A673 (cell line): ENCODE measurements at regions not wholly inside any gene's neighbourhood (a gene's known extent, or its start where the extent isn't known, plus 50 kb on each side); places are given as distances from the start of the nearest gene placed in this dataset.

Experiments
- BruUV-seq: library from RNA; stranded (reverse); fragments of 400-500 nt; replicated peaks from 2 replicates; lab custom pipeline; 2021; lab: Mats Ljungman, UMichigan
- CTCF ChIA-PET: fragments of 300-600 bp; sonication (Branson Sonifier 250); formaldehyde crosslinking; loops from one replicate; lab custom pipeline; 2022; ENCODE audit warnings: antibody characterized with exemption; lab: Charles Lee
- POLR2A ChIA-PET: fragments of 300-600 bp; sonication (Branson Sonifier 250); formaldehyde crosslinking; loops from one replicate; lab custom pipeline; 2022; ENCODE audit warnings: antibody characterized with exemption; ENCODE audit not compliant: low non-redundant PET; lab: Charles Lee
- DNase-seq: peaks from one replicate; pipeline ENCODE4 v3.0.0-alpha.2; 2015; ENCODE audit warnings: low spot score
- H3K27ac ChIP-seq: fragments of 200-600 bp; sonication (generic); 2 replicates; pipeline ENCODE4 v1.5.1; 2016; ENCODE audit warnings: mixed run types, low read depth, mild to moderate bottlenecking, mixed read lengths, antibody characterized with exemption, low read length; ENCODE audit not compliant: poor library complexity, severe bottlenecking
- H3K27me3 ChIP-seq: fragments of 200-600 bp; sonication (generic); replicated peaks from 2 replicates; pipeline ENCODE4 v1.6.1; 2017; ENCODE audit warnings: mixed run types, low read depth, mild to moderate bottlenecking, mixed read lengths, antibody characterized with exemption, low read length; ENCODE audit not compliant: insufficient read depth, poor library complexity
- H3K36me3 ChIP-seq: fragments of 200-600 bp; sonication (generic); 2 replicates; pipeline ENCODE4 v1.6.1; 2016; ENCODE audit warnings: mixed run types, mild to moderate bottlenecking, mixed read lengths, antibody characterized with exemption, low read length; ENCODE audit not compliant: insufficient read depth, poor library complexity, severe bottlenecking
- H3K4me1 ChIP-seq: fragments of 200-600 bp; sonication (generic); 2 replicates; pipeline ENCODE4 v1.6.1; 2017; ENCODE audit warnings: mixed run types, mild to moderate bottlenecking, mixed read lengths, antibody characterized with exemption, low read length; ENCODE audit not compliant: insufficient read depth, poor library complexity, severe bottlenecking
- H3K4me3 ChIP-seq: fragments of 200-600 bp; sonication (generic); 2 replicates; pipeline ENCODE4 v1.5.1; 2016; ENCODE audit warnings: low read depth, mixed run types, mild to moderate bottlenecking, mixed read lengths, low read length; ENCODE audit not compliant: poor library complexity, severe bottlenecking
- H3K9me3 ChIP-seq: fragments of 200-600 bp; sonication (generic); 2 replicates; pipeline ENCODE4 v1.6.1; 2016; ENCODE audit warnings: mixed run types, low read depth, mild to moderate bottlenecking, mixed read lengths, antibody characterized with exemption, low read length; ENCODE audit not compliant: poor library complexity, severe bottlenecking
- CTCF ChIP-seq: fragments of 300-800, 200-600 bp; sonication (generic); conservative IDR thresholded peaks from 2 replicates; pipeline ENCODE4 v1.5.1; 2017; ENCODE audit warnings: low read depth, mild to moderate bottlenecking, antibody characterized with exemption, low read length, moderate library complexity, mixed read lengths
- EZH2 ChIP-seq: fragments of 200-600 bp; sonication (generic); IDR thresholded peaks from 2 replicates; pipeline ENCODE4 v1.6.1; 2017; ENCODE audit warnings: borderline replicate concordance, low read depth, mild to moderate bottlenecking, mixed read lengths, antibody characterized with exemption, low read length; ENCODE audit not compliant: poor library complexity, severe bottlenecking
- intact Hi-C: fragments of 100-400 bp; cut with micrococcal nuclease; formaldehyde crosslinking; loops from one replicate; pipeline ENCODE4 v1.10.0; 2022; ENCODE audit not compliant: unreplicated experiment

DNA sequence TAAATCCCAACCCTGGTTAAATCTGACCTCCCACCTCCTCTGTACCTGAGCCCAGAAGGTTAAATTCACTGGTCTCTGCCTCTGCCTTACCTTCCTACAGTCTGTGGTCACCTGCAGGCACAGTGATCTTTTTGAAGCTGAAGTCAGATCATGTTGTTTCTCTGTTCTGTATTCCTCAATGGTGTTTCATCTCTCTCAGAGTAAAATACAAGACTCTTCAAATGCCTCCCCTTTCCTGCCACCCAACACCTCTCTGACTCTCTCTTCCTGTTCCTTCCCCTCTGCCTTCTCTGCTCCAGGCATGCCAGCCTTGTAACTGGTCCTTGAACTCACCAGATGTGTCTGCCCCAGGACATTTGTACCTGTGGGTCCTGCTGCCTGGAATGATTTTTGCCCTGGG is 219.3 kb downstream of the UXS1 start:
- Histone ChIP-seq H3K27me3 (no peaks in the 10 kb centered on the region), H3K4me3 (no peak overlapping the region), H3K9me3 (no peaks in the 10 kb centered on the region), H3K4me1 (no peaks in the 10 kb centered on the region), H3K27ac (no peak overlapping the region), H3K36me3 (no peaks in the 10 kb centered on the region)
- intact Hi-C loops: no loop called here
- no peak for DNase-seq
- TF ChIP-seq CTCF: no peak
- TF ChIP-seq EZH2: no peak
- ChIA-PET POLR2A (no interaction called here), CTCF (no interaction called here)
- BruUV-seq: no TSS peak

DNA sequence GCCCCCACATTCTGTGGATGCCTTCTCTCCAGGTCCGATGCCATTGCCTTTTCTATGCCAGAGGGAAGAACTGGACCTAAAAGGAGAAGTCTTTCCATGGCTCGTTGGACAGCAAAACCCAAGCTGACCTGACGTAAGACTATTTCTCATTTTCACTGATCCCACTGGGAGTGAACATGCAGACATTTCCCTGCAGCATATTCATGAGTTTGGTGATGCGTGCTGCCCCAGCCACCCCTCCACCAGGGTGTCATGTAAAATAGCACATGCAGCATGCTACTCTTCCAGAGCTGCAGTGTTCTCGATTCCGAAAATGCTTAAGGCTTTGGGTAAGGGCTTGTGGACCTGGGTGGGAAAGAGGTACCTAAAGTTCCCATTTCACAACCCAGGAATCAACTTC is 221.2 kb downstream of the UXS1 start:
- TF ChIP-seq EZH2 (no peak), CTCF (no peak)
- H3K4me3 ChIP-seq: no peak overlapping the region
- H3K9me3 ChIP-seq: no peaks in the 10 kb centered on the region
- ChIA-PET POLR2A (no interaction called here), CTCF (no interaction called here)
- H3K27ac ChIP-seq: no peak overlapping the region
- intact Hi-C loops: no loop called here
- no TSS peak for BruUV-seq
- no peaks in the 10 kb centered on the region for H3K36me3 ChIP-seq
- no peaks in the 10 kb centered on the region for H3K4me1 ChIP-seq
- DNase-seq: no peak
- no peaks in the 10 kb centered on the region for H3K27me3 ChIP-seq

DNA sequence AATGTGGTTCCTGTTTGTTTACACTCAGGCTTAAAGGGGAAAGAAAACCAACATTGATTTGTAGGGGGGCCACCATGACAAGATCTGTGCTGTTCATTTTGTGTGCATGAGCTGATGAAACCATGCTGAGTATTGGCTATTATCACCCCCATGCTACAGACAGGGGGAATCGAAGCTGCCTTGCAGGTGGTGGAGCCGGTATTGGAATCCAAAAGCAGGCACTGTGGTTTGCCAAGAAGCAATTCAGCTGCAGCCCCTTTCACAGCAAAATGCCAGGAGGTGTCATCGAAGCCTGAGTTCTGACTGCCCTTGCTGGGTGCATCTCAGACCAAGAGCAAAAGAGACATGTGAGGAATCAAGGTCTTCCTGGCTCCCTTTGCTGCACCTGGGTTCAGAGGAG is 221.9 kb downstream of the UXS1 start:
- no peak overlapping the region for H3K4me3 ChIP-seq
- no TSS peak for BruUV-seq
- intact Hi-C loops: no loop called here
- no peak overlapping the region for H3K27ac ChIP-seq
- no peaks in the 10 kb centered on the region for H3K9me3 ChIP-seq
- no peak for TF ChIP-seq EZH2
- no peak for TF ChIP-seq CTCF
- POLR2A ChIA-PET: no interaction called here
- DNase-seq: no peak
- CTCF ChIA-PET: no interaction called here
- H3K27me3 ChIP-seq: no peaks in the 10 kb centered on the region
- no peaks in the 10 kb centered on the region for H3K4me1 ChIP-seq
- no peaks in the 10 kb centered on the region for H3K36me3 ChIP-seq
